GM12878 (cell line): ENCODE measurements at regions not wholly inside any gene's neighbourhood (a gene's known extent, or its start where the extent isn't known, plus 50 kb on each side); places are given as distances from the start of the nearest gene placed in this dataset.

Experiments
- CHD4 ChIP-seq: fragments of 200-600 bp; sonication (generic); IDR thresholded peaks from 2 replicates; pipeline ENCODE4 v1.6.1; 2016; ENCODE audit warnings: mild to moderate bottlenecking
- EP300 ChIP-seq, 2 experiments: fragments of 150-350 bp in 1 of 2; IDR thresholded peaks; 2 replicates each; pipeline ENCODE4 v1.6.1; 2011 to 2012; ENCODE audit warnings: low read depth in 2 of 2, low read length in 2 of 2, borderline replicate concordance in 1 of 2, improper control_type of control experiment in 1 of 2, inconsistent platforms in 1 of 2; ENCODE audit not compliant: control insufficient read depth in 1 of 2
- GABPA ChIP-seq: IDR thresholded peaks from 2 replicates; pipeline ENCODE4 v1.6.1; 2014; ENCODE audit warnings: antibody characterized with exemption, low read depth, mild to moderate bottlenecking, inconsistent platforms
- IKZF1 ChIP-seq: fragments of 450-650 bp; conservative IDR thresholded peaks from 2 replicates; pipeline ENCODE4 v1.6.1; 2017; ENCODE audit warnings: antibody characterized with exemption, mild to moderate bottlenecking
- IKZF2 ChIP-seq, 2 experiments: fragments of 450-650 bp; IDR thresholded peaks; 2 replicates each; pipeline ENCODE4 v1.6.1; 2017; ENCODE audit warnings: mild to moderate bottlenecking in 2 of 2, moderate library complexity in 2 of 2
- POLR2AphosphoS5 ChIP-seq: IDR thresholded peaks from 2 replicates; pipeline ENCODE4 v1.6.1; 2011; ENCODE audit warnings: mild to moderate bottlenecking, low read length, inconsistent platforms
- SREBF2 ChIP-seq: IDR thresholded peaks from 2 replicates; pipeline ENCODE4 v1.6.1; 2012; ENCODE audit warnings: mild to moderate bottlenecking, low read length
- TF ChIP-seq, protein P1 (sequence below): IDR thresholded peaks from 2 replicates; pipeline ENCODE4 v1.6.1; 2012; ENCODE audit warnings: low read depth, low read length, improper control_type of control experiment
- TF ChIP-seq, protein P2 (sequence below), 3 experiments: IDR thresholded peaks in 2 of 3; conservative IDR thresholded peaks in 1 of 3; 2 replicates each; pipeline ENCODE4 v1.5.1; 2011; ENCODE audit warnings: low read depth in 3 of 3, low read length in 3 of 3, mild to moderate bottlenecking in 3 of 3, control low read depth in 2 of 3, moderate library complexity in 2 of 3, inconsistent platforms in 1 of 3, mixed read lengths in 1 of 3; ENCODE audit not compliant: control insufficient read depth in 2 of 3, insufficient read depth in 1 of 3; ENCODE audit errors: extremely low read depth in 1 of 3
- TF ChIP-seq, protein P3 (sequence below): fragments of 150-350 bp; IDR thresholded peaks from 2 replicates; pipeline ENCODE4 v1.6.1; 2016; ENCODE audit warnings: low read depth, low read length
- TF ChIP-seq, protein P4 (sequence below): fragments of 450-650 bp; IDR thresholded peaks from 2 replicates; pipeline ENCODE4 v1.6.1; 2017; ENCODE audit warnings: mild to moderate bottlenecking, low read depth, inconsistent platforms; ENCODE audit not compliant: poor library complexity, severe bottlenecking
- TF ChIP-seq, protein P5 (sequence below): fragments of 450-650 bp; IDR thresholded peaks from 2 replicates; pipeline ENCODE4 v1.6.1; 2017; ENCODE audit warnings: mild to moderate bottlenecking

DNA sequence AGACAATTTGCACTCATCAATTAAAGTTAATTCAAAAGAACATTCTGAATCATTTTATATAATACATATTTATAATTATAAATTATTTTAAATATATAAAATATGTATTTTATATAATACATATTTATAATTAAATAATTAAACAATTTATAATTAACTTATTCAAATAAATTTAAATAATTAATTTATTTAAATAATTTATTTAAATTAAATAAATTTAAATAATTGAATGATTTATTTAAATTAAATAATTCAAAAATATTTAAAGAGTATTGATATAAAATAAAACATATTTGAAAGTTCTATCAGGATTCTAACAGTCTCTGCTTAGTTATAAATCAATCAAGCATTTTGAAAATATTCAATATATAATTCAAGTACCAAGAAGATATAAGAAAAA, 775.5 kb upstream of the CTNND2 start:
- TF ChIP-seq, protein P1, sequence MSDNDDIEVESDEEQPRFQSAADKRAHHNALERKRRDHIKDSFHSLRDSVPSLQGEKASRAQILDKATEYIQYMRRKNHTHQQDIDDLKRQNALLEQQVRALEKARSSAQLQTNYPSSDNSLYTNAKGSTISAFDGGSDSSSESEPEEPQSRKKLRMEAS: no peak
- TF ChIP-seq, protein P2, sequence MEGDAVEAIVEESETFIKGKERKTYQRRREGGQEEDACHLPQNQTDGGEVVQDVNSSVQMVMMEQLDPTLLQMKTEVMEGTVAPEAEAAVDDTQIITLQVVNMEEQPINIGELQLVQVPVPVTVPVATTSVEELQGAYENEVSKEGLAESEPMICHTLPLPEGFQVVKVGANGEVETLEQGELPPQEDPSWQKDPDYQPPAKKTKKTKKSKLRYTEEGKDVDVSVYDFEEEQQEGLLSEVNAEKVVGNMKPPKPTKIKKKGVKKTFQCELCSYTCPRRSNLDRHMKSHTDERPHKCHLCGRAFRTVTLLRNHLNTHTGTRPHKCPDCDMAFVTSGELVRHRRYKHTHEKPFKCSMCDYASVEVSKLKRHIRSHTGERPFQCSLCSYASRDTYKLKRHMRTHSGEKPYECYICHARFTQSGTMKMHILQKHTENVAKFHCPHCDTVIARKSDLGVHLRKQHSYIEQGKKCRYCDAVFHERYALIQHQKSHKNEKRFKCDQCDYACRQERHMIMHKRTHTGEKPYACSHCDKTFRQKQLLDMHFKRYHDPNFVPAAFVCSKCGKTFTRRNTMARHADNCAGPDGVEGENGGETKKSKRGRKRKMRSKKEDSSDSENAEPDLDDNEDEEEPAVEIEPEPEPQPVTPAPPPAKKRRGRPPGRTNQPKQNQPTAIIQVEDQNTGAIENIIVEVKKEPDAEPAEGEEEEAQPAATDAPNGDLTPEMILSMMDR (IDR thresholded peaks at IDR 0.05 in 2 of 3, conservative IDR thresholded peaks at IDR 0.05 in 1 of 3; ENCODE audit: control insufficient read depth in 2 of 3, extremely low read depth in 1 of 3, insufficient read depth in 1 of 3, low read depth in 3 of 3, low read length in 3 of 3): no peak
- TF ChIP-seq, protein P3, sequence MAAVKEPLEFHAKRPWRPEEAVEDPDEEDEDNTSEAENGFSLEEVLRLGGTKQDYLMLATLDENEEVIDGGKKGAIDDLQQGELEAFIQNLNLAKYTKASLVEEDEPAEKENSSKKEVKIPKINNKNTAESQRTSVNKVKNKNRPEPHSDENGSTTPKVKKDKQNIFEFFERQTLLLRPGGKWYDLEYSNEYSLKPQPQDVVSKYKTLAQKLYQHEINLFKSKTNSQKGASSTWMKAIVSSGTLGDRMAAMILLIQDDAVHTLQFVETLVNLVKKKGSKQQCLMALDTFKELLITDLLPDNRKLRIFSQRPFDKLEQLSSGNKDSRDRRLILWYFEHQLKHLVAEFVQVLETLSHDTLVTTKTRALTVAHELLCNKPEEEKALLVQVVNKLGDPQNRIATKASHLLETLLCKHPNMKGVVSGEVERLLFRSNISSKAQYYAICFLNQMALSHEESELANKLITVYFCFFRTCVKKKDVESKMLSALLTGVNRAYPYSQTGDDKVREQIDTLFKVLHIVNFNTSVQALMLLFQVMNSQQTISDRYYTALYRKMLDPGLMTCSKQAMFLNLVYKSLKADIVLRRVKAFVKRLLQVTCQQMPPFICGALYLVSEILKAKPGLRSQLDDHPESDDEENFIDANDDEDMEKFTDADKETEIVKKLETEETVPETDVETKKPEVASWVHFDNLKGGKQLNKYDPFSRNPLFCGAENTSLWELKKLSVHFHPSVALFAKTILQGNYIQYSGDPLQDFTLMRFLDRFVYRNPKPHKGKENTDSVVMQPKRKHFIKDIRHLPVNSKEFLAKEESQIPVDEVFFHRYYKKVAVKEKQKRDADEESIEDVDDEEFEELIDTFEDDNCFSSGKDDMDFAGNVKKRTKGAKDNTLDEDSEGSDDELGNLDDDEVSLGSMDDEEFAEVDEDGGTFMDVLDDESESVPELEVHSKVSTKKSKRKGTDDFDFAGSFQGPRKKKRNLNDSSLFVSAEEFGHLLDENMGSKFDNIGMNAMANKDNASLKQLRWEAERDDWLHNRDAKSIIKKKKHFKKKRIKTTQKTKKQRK: no peak
- TF ChIP-seq POLR2AphosphoS5: no peak
- no peak for TF ChIP-seq IKZF1
- no peak for TF ChIP-seq GABPA
- TF ChIP-seq, protein P4, sequence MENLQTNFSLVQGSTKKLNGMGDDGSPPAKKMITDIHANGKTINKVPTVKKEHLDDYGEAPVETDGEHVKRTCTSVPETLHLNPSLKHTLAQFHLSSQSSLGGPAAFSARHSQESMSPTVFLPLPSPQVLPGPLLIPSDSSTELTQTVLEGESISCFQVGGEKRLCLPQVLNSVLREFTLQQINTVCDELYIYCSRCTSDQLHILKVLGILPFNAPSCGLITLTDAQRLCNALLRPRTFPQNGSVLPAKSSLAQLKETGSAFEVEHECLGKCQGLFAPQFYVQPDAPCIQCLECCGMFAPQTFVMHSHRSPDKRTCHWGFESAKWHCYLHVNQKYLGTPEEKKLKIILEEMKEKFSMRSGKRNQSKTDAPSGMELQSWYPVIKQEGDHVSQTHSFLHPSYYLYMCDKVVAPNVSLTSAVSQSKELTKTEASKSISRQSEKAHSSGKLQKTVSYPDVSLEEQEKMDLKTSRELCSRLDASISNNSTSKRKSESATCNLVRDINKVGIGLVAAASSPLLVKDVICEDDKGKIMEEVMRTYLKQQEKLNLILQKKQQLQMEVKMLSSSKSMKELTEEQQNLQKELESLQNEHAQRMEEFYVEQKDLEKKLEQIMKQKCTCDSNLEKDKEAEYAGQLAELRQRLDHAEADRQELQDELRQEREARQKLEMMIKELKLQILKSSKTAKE: no peak
- TF ChIP-seq IKZF2 (IDR thresholded peaks at IDR 0.05): no peak
- TF ChIP-seq, protein P5, sequence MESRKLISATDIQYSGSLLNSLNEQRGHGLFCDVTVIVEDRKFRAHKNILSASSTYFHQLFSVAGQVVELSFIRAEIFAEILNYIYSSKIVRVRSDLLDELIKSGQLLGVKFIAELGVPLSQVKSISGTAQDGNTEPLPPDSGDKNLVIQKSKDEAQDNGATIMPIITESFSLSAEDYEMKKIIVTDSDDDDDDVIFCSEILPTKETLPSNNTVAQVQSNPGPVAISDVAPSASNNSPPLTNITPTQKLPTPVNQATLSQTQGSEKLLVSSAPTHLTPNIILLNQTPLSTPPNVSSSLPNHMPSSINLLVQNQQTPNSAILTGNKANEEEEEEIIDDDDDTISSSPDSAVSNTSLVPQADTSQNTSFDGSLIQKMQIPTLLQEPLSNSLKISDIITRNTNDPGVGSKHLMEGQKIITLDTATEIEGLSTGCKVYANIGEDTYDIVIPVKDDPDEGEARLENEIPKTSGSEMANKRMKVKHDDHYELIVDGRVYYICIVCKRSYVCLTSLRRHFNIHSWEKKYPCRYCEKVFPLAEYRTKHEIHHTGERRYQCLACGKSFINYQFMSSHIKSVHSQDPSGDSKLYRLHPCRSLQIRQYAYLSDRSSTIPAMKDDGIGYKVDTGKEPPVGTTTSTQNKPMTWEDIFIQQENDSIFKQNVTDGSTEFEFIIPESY: no peak
- TF ChIP-seq EP300 (IDR thresholded peaks at IDR 0.05; ENCODE audit: borderline replicate concordance in 1 of 2, control insufficient read depth in 1 of 2, low read depth in 2 of 2, low read length in 2 of 2): no peak
- TF ChIP-seq CHD4: no peak
- TF ChIP-seq SREBF2: no peak
